Glutamatergic neuron (in vitro differentiated cells): ENCODE measurements at regions not wholly inside any gene's neighbourhood (a gene's known extent, or its start where the extent isn't known, plus 50 kb on each side); places are given as distances from the start of the nearest gene placed in this dataset.
"Not testable (repeated sequence)": the region's sequence is repeated elsewhere in the genome, so short reads cannot be mapped to it uniquely, and the experiment has no call there.

Source experiments
- DNase-seq: peaks from one replicate; pipeline ENCODE4 v3.0.0; 2022
- H3K27ac Mint-ChIP-seq: one replicate; pipeline ENCODE4 v1.8.0; 2020; ENCODE audit warnings: mild to moderate bottlenecking, mixed read lengths, inconsistent platforms; ENCODE audit not compliant: unreplicated experiment
- H3K27me3 Mint-ChIP-seq: one replicate; pipeline ENCODE4 v1.8.0; 2020; ENCODE audit warnings: mild to moderate bottlenecking, moderate library complexity, mixed read lengths, inconsistent platforms; ENCODE audit not compliant: unreplicated experiment
- H3K36me3 Mint-ChIP-seq: one replicate; pipeline ENCODE4 v1.8.0; 2020; ENCODE audit warnings: mild to moderate bottlenecking, mixed read lengths, inconsistent platforms; ENCODE audit not compliant: unreplicated experiment
- H3K4me1 Mint-ChIP-seq: one replicate; pipeline ENCODE4 v1.8.0; 2020; ENCODE audit warnings: mild to moderate bottlenecking, low read depth, mixed read lengths, inconsistent platforms; ENCODE audit not compliant: unreplicated experiment
- H3K4me3 Mint-ChIP-seq: one replicate; pipeline ENCODE4 v1.8.0; 2020; ENCODE audit warnings: mild to moderate bottlenecking, mixed read lengths, inconsistent platforms; ENCODE audit not compliant: unreplicated experiment
- H3K9me3 Mint-ChIP-seq: one replicate; pipeline ENCODE4 v1.8.0; 2020; ENCODE audit warnings: mild to moderate bottlenecking, moderate library complexity, mixed read lengths, inconsistent platforms; ENCODE audit not compliant: unreplicated experiment
- CTCF ChIP-seq: fragments of 200-600 bp; sonication (generic); IDR thresholded peaks from one replicate; pipeline ENCODE4 v1.5.0; 2021; ENCODE audit not compliant: partially characterized antibody, unreplicated experiment

GRCh38 chr3:177452831-177453450, 255.7 kb upstream of the TBL1XR1 start:
- H3K36me3 Mint-ChIP-seq = no peaks in the 10 kb centered on the region
- no peaks in the 10 kb centered on the region for H3K27me3 Mint-ChIP-seq
- no peaks in the 10 kb centered on the region for H3K4me1 Mint-ChIP-seq
- H3K27ac Mint-ChIP-seq = no peak overlapping the region
- no peak for TF ChIP-seq CTCF
- H3K9me3 Mint-ChIP-seq = no peaks in the 10 kb centered on the region
- H3K4me3 Mint-ChIP-seq = no peak overlapping the region
- DNase-seq = no peak

GRCh38 chr3:177453451-177453844, 256.2 kb upstream of the TBL1XR1 start:
- no peak for TF ChIP-seq CTCF

GRCh38 chr3:177457204-177457603, 259.9 kb upstream of the TBL1XR1 start:
- not testable (repeated sequence) for H3K4me1 Mint-ChIP-seq, H3K36me3 Mint-ChIP-seq, H3K9me3 Mint-ChIP-seq, DNase-seq, H3K27me3 Mint-ChIP-seq, H3K4me3 Mint-ChIP-seq, H3K27ac Mint-ChIP-seq

More at GRCh38 chr3:177453451-177453844, 256.2 kb upstream of the TBL1XR1 start:
- H3K36me3 Mint-ChIP-seq = no peaks in the 10 kb centered on the region
- no peak overlapping the region for H3K4me3 Mint-ChIP-seq
- H3K27ac Mint-ChIP-seq = no peak overlapping the region
- no peaks in the 10 kb centered on the region for H3K4me1 Mint-ChIP-seq
- H3K27me3 Mint-ChIP-seq = no peaks in the 10 kb centered on the region
- DNase-seq = no peak
- H3K9me3 Mint-ChIP-seq = no peaks in the 10 kb centered on the region

GRCh38 chr3:177459401-177459800, 262.1 kb upstream of the TBL1XR1 start:
- TF ChIP-seq CTCF = no peak
- H3K27ac Mint-ChIP-seq = no peak overlapping the region
- no peaks in the 10 kb centered on the region for H3K27me3 Mint-ChIP-seq
- H3K4me3 Mint-ChIP-seq = no peak overlapping the region
- no peaks in the 10 kb centered on the region for H3K36me3 Mint-ChIP-seq
- no peaks in the 10 kb centered on the region for H3K9me3 Mint-ChIP-seq
- H3K4me1 Mint-ChIP-seq = peaks cover 4% of the 10 kb centered on the region
- no peak for DNase-seq

GRCh38 chr3:177460047-177460446, 262.8 kb upstream of the TBL1XR1 start:
- no peak for DNase-seq
- Mint-ChIP-seq H3K27me3 (no peaks in the 10 kb centered on the region), H3K4me1 (peaks cover 4% of the 10 kb centered on the region), H3K27ac (no peak overlapping the region), H3K4me3 (no peak overlapping the region), H3K9me3 (no peaks in the 10 kb centered on the region), H3K36me3 (no peaks in the 10 kb centered on the region)
- no peak for TF ChIP-seq CTCF

GRCh38 chr3:177461765-177462164, 264.5 kb upstream of the TBL1XR1 start:
- no peak for TF ChIP-seq CTCF

DNA sequence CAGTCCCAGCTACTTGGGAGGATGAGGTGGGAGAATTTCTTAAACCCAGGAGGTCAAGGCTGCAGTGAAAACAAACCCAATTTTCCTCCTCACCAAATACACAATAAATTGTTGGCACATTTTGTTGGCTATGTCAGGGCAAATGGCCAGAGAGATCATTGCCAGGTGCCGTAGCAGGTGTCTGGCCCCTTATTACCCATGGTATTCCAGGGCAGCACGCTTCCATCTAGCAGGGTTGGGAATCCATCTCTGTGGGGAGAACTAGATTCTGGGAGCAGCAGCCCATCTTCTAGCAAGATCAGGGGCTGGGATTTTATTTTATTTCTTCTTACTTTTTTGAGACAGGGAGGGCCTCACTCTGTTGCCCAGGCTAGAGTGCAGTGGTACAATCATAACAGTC, 266.1 kb upstream of the TBL1XR1 start:
- H3K9me3 Mint-ChIP-seq, H3K27me3 Mint-ChIP-seq, DNase-seq, H3K4me3 Mint-ChIP-seq, H3K36me3 Mint-ChIP-seq, H3K27ac Mint-ChIP-seq, H3K4me1 Mint-ChIP-seq: not testable (repeated sequence)

More at GRCh38 chr3:177461765-177462164, 264.5 kb upstream of the TBL1XR1 start:
- Mint-ChIP-seq H3K27ac (no peak overlapping the region), H3K4me1 (peaks cover 4% of the 10 kb centered on the region), H3K4me3 (no peak overlapping the region), H3K36me3 (no peaks in the 10 kb centered on the region), H3K9me3 (no peaks in the 10 kb centered on the region), H3K27me3 (no peaks in the 10 kb centered on the region)
- no peak for DNase-seq
